HL-60 (cell line): ENCODE measurements at regions not wholly inside any gene's neighbourhood (a gene's known extent, or its start where the extent isn't known, plus 50 kb on each side); places are given as distances from the start of the nearest gene placed in this dataset.

Experiments used
- DNase-seq, 2 experiments: peaks; one replicate each; pipeline ENCODE4 v3.0.0-alpha.2; 2010 to 2020; ENCODE audit warnings: low read depth in 1 of 2, low spot score in 1 of 2
- H3K27ac ChIP-seq: fragments of 250-450 bp; sonication (Bioruptor Pico); replicated peaks from 2 replicates; pipeline ENCODE4 v1.5.1; 2020; ENCODE audit warnings: mild to moderate bottlenecking, moderate library complexity
- H3K27me3 ChIP-seq: fragments of 250-450 bp; sonication (Bioruptor Pico); 2 replicates; pipeline ENCODE4 v1.5.1; 2021; ENCODE audit warnings: mild to moderate bottlenecking, moderate library complexity; ENCODE audit not compliant: insufficient read depth, poor library complexity, severe bottlenecking
- H3K4me3 ChIP-seq: replicated peaks from 2 replicates; pipeline ENCODE4 v1.5.1; 2011; ENCODE audit warnings: mild to moderate bottlenecking, control low read depth, low read length; ENCODE audit not compliant: insufficient read depth
- CTCF ChIP-seq: IDR thresholded peaks from one replicate; pipeline ENCODE4 v1.5.1; 2011; ENCODE audit warnings: low read length, control low read depth, inconsistent platforms; ENCODE audit not compliant: insufficient read depth
- GABPA ChIP-seq: IDR thresholded peaks from 2 replicates; pipeline ENCODE4 v1.6.1; 2012; ENCODE audit warnings: low read depth
- POLR2AphosphoS5 ChIP-seq: IDR thresholded peaks from 2 replicates; pipeline ENCODE4 v1.6.1; 2012; ENCODE audit warnings: low read depth
- REST ChIP-seq: IDR thresholded peaks from 2 replicates; pipeline ENCODE4 v1.6.1; 2012; ENCODE audit warnings: low read depth; ENCODE audit not compliant: insufficient replicate concordance
- SPI1 ChIP-seq: IDR thresholded peaks from 2 replicates; pipeline ENCODE4 v1.6.1; 2012; ENCODE audit warnings: low read depth, mild to moderate bottlenecking, borderline replicate concordance

GRCh38 chr21:28674763-28675162 lies 317.9 kb downstream of the LTN1 start:
- Histone ChIP-seq H3K4me3 (no peak overlapping the region), H3K27me3 (no peaks in the 10 kb centered on the region), H3K27ac (no peak overlapping the region)
- DNase-seq: no peak
- TF ChIP-seq GABPA (no peak), POLR2AphosphoS5 (no peak), SPI1 (no peak), CTCF (no peak), REST (no peak)

- TF ChIP-seq SPI1 (no peak), POLR2AphosphoS5 (no peak), REST (no peak), CTCF (no peak), GABPA (no peak)
- no peaks in the 10 kb centered on the region for H3K27me3 ChIP-seq
- no peak for DNase-seq
- no peak overlapping the region for H3K27ac ChIP-seq
- no peak overlapping the region for H3K4me3 ChIP-seq
Observed at GRCh38 chr21:28671549-28672195, 321.0 kb downstream of the LTN1 start.

- Histone ChIP-seq H3K4me3 (no peak overlapping the region), H3K27me3 (no peaks in the 10 kb centered on the region), H3K27ac (no peak overlapping the region)
- no peak for TF ChIP-seq CTCF
- no peak for TF ChIP-seq GABPA
- TF ChIP-seq SPI1: no peak
- TF ChIP-seq REST: no peak
- no peak for TF ChIP-seq POLR2AphosphoS5
- DNase-seq: no peak
Observed at GRCh38 chr21:28669971-28670653, 322.6 kb downstream of the LTN1 start.
